ENCODE measurements at regions not wholly inside any gene's neighbourhood (a gene's known extent, or its start where the extent isn't known, plus 50 kb on each side); places are given as distances from the start of the nearest gene placed in this dataset.

GRCh38 chr17:77327181-77327565 lies 186.4 kb downstream of the SEC14L1 start:
- TF ChIP-seq CTCF (conservative IDR thresholded peaks at IDR 0.05) (no peak), ZFX (IDR thresholded peaks at IDR 0.05) (no peak)

Measured in C4-2B (cell line).